Chondrocyte (in vitro differentiated cells): ENCODE measurements at regions not wholly inside any gene's neighbourhood (a gene's known extent, or its start where the extent isn't known, plus 50 kb on each side); places are given as distances from the start of the nearest gene placed in this dataset.
"Not testable (repeated sequence)": the region's sequence is repeated elsewhere in the genome, so short reads cannot be mapped to it uniquely, and the experiment has no call there.

ENCODE experiments used
- DNase-seq: peaks from one replicate; pipeline ENCODE4 v3.0.0; 2021; ENCODE audit warnings: mixed read lengths, low spot score
- H3K27ac Mint-ChIP-seq: one replicate; pipeline ENCODE4 v1.8.0; 2021; ENCODE audit warnings: mild to moderate bottlenecking, moderate library complexity, mixed read lengths; ENCODE audit not compliant: unreplicated experiment
- H3K27me3 Mint-ChIP-seq: 2 replicates; pipeline ENCODE4 v1.8.0; 2021; ENCODE audit warnings: low read depth, mixed read lengths
- H3K36me3 Mint-ChIP-seq: 2 replicates; pipeline ENCODE4 v1.8.0; 2021; ENCODE audit warnings: low read depth, mixed read lengths
- H3K4me1 Mint-ChIP-seq: 2 replicates; pipeline ENCODE4 v1.8.0; 2021; ENCODE audit warnings: low read depth, mild to moderate bottlenecking, mixed read lengths
- H3K4me3 Mint-ChIP-seq: one replicate; pipeline ENCODE4 v1.8.0; 2021; ENCODE audit warnings: mild to moderate bottlenecking, moderate library complexity, mixed read lengths; ENCODE audit not compliant: unreplicated experiment
- H3K9me3 Mint-ChIP-seq: 2 replicates; pipeline ENCODE4 v1.8.0; 2021; ENCODE audit warnings: low read depth, mixed read lengths
- TF ChIP-seq, protein P1 (sequence below): fragments of 200-600 bp; sonication (generic); IDR thresholded peaks from 2 replicates; pipeline ENCODE4 v1.5.0; 2021; ENCODE audit warnings: antibody characterized with exemption, mild to moderate bottlenecking, moderate library complexity

DNA sequence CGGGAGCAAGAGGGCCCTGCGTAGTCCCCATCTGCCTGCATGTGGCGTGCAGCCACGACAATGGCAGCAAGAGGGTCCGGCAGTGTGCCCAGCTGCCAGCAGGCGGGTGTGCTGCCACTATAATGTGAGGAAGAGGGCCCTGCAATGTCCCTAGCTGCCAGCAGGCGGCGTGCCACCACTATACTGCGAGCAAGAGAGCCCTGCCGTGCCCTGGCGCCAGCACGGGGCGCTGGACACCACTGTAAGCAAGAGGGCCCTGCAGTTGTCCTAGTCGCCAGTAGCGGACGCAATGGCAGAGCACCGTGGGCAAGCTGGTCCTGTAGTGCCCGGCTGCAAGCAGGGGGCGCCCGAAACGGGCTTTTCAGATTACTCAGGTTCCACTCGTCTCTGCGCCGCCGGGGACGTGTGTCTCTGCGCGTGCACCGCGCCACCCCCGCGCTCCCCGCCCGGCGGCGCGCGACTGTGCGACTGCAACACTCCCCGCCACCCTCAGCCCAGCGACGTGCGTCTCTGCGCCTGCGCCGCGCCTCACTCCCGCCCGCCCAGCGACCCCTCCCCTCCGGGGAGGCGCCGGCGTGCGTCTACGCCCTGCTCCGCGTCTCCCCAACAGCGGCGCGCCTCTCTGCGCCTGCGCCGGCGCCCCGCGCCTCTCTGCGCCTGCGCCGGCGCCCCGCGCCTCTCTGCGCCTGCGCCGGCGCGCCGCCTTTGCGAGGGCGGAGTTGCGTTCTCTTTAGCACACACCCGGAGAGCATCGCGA lies 159.4 kb upstream of the FRG2B start:
- not testable (repeated sequence) for H3K4me1 Mint-ChIP-seq, H3K27me3 Mint-ChIP-seq, H3K4me3 Mint-ChIP-seq, H3K27ac Mint-ChIP-seq, H3K9me3 Mint-ChIP-seq, H3K36me3 Mint-ChIP-seq
- TF ChIP-seq, protein P1, sequence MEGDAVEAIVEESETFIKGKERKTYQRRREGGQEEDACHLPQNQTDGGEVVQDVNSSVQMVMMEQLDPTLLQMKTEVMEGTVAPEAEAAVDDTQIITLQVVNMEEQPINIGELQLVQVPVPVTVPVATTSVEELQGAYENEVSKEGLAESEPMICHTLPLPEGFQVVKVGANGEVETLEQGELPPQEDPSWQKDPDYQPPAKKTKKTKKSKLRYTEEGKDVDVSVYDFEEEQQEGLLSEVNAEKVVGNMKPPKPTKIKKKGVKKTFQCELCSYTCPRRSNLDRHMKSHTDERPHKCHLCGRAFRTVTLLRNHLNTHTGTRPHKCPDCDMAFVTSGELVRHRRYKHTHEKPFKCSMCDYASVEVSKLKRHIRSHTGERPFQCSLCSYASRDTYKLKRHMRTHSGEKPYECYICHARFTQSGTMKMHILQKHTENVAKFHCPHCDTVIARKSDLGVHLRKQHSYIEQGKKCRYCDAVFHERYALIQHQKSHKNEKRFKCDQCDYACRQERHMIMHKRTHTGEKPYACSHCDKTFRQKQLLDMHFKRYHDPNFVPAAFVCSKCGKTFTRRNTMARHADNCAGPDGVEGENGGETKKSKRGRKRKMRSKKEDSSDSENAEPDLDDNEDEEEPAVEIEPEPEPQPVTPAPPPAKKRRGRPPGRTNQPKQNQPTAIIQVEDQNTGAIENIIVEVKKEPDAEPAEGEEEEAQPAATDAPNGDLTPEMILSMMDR: peak; percentile 55
- DNase-seq: peak; percentile 55

DNA sequence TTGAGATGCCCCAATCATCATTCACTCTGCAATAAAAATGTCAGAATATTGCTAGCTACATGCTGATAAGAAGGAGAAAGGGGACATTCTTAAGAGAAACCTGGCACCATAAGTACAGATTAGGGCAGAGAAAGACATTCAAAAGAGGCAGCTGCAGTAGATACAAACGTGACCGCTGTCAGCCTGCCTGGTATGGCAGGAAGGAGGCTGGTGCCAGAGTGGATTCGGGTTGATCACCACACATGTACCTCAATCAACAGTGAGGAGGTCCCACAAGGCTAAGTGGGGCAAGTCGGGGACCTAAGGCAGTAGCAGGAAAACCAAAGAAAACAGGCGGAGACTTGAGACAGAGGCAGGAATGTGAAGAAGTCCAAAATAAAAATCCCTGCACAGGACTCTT lies 158.6 kb upstream of the FRG2B start:
- H3K27ac Mint-ChIP-seq, H3K4me3 Mint-ChIP-seq, H3K4me1 Mint-ChIP-seq, H3K9me3 Mint-ChIP-seq, H3K27me3 Mint-ChIP-seq, H3K36me3 Mint-ChIP-seq: not testable (repeated sequence)
- DNase-seq: peak; percentile 34

DNA sequence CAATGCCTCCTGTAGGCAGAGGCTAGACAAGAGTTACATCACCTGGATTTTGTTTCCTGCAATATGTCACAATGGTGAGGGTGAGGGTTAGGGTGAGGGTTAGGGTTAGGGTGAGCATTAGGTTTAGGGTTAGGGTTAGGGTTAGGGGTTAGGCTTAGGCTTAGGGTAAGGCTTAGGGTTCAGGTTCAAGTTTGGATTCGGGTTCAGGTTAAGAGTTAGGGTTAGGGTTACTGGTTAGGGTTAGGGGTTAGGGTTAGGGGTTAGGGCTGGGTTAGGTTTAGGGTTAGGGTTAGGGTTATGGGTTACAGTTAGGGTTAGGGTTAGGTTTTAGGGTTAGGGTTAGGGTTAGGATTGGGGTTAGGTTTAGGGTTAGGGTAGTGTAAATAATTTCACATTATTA lies 138.7 kb upstream of the FRG2B start:
- H3K4me1 Mint-ChIP-seq, H3K9me3 Mint-ChIP-seq, H3K4me3 Mint-ChIP-seq: not testable (repeated sequence)

DNA sequence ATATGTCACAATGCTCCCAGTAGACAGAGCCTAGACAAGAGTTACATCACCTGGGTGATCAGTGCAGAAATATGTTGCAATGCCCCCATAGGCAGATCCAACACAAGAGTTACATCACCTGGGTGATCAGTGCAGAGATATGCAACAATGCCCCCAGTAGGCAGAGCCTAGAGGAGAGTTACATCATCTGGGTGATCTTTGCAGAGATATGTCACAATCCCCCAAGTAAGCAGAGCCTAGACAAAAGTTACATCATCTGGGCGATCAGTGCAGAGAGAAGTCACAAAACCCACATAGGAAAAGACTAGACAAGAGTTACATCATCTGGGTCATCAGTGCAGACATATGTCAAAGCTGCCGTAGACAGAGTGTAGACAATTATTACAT lies 138.2 kb upstream of the FRG2B start:
- H3K9me3 Mint-ChIP-seq, H3K4me3 Mint-ChIP-seq, DNase-seq, H3K36me3 Mint-ChIP-seq, H3K4me1 Mint-ChIP-seq, H3K27ac Mint-ChIP-seq, H3K27me3 Mint-ChIP-seq: not testable (repeated sequence)

More for the DNA sequence above, 138.7 kb upstream of the FRG2B start:
- H3K27me3 Mint-ChIP-seq, H3K27ac Mint-ChIP-seq, DNase-seq, H3K36me3 Mint-ChIP-seq: not testable (repeated sequence)

DNA sequence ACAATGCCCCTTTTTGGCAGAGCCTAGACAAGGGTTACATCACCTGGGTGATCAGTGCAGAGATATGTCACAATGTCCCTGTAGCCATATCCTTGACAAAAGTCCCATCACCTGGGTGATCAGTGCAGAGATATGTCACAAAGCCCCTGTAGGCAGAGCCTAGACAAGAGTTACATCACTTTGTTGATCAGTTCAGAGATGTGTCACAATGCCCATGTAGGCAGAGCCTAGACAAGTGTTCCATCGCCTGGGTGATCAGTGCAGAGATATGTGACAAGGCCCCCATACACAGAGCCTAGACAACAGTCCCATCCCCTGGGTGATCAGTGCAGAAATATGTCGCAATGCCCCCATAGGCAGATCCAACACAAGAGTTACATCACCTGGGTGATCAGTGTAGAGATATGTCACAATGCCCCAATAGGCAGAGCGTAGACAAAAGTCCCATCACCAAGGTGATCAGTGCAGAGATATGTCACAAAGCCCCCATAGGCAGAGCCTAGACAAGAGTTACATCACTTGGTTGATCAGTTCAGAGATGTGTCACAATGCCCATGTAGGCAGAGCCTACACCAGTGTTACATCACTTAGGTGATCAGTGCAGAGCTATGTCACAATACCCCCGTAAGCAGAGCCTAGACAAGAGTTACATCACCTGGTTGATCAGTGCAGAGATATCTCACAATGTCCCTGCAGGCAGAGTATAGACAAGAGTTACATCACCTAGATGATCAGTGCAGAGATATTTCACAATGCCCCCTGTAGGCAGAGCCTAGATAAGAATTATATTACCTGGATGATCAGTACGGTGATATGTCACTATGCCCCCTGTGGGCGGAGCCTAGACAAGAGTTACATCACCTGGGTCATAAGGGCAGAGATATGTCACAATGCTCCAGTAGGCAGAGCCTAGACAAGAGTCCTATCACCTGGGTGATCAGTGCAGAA lies 137.6 kb upstream of the FRG2B start:
- not testable (repeated sequence) for H3K27ac Mint-ChIP-seq, H3K9me3 Mint-ChIP-seq, H3K4me1 Mint-ChIP-seq, H3K4me3 Mint-ChIP-seq, H3K36me3 Mint-ChIP-seq, H3K27me3 Mint-ChIP-seq
- peak; percentile 2 for DNase-seq

DNA sequence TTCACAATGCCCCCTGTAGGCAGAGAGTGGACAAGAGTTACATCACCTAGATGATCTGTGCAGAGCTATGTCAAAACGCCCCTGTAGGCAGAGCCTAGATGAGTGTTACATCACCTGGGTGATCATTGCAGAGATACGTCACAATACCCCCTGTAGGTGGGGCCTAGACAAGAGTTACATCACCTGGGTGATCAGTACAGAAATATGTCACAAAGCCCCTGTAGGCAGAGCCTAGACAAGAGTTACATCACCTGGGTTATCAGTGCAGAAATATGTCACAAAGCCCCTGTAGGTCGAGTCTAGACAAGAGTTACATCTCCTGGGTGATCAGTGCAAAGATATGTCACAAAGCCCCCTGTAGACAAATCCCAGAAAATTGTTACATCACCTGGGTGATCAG lies 136.6 kb upstream of the FRG2B start:
- not testable (repeated sequence) for H3K27me3 Mint-ChIP-seq, H3K9me3 Mint-ChIP-seq, H3K4me1 Mint-ChIP-seq, H3K36me3 Mint-ChIP-seq, H3K4me3 Mint-ChIP-seq, DNase-seq, H3K27ac Mint-ChIP-seq

DNA sequence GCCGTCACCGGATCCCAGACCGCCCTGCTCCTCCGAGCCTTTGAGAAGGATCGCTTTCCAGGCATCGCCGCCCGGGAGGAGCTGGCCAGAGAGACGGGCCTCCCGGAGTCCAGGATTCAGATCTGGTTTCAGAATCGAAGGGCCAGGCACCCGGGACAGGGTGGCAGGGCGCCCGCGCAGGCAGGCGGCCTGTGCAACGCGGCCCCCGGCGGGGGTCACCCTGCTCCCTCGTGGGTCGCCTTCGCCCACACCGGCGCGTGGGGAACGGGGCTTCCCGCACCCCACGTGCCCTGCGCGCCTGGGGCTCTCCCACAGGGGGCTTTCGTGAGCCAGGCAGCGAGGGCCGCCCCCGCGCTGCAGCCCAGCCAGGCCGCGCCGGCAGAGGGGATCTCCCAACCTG lies 127.0 kb upstream of the FRG2B start:
- H3K27me3 Mint-ChIP-seq, H3K4me3 Mint-ChIP-seq, H3K36me3 Mint-ChIP-seq, H3K4me1 Mint-ChIP-seq, DNase-seq, H3K9me3 Mint-ChIP-seq, H3K27ac Mint-ChIP-seq: not testable (repeated sequence)
